Effector memory CD4-positive, alpha-beta T cell (primary cell): ENCODE measurements at regions not wholly inside any gene's neighbourhood (a gene's known extent, or its start where the extent isn't known, plus 50 kb on each side); places are given as distances from the start of the nearest gene placed in this dataset.

Experiments used
- DNase-seq, 3 donors: peaks; one replicate each; pipeline ENCODE4 v3.0.0-alpha.2; 2020
- H3K27ac ChIP-seq: 2 replicates; pipeline ENCODE4 v1.7.0; 2013; ENCODE audit warnings: mild to moderate bottlenecking, low read length, moderate library complexity; ENCODE audit not compliant: insufficient read depth, poor library complexity, severe bottlenecking
- H3K27me3 ChIP-seq: replicated peaks from 2 replicates; pipeline ENCODE4 v1.7.0; 2013; ENCODE audit warnings: mild to moderate bottlenecking, low read length; ENCODE audit not compliant: insufficient read depth, control insufficient read depth, poor library complexity, severe bottlenecking
- H3K36me3 ChIP-seq: 2 replicates; pipeline ENCODE4 v1.7.0; 2013; ENCODE audit warnings: mild to moderate bottlenecking, low read length, moderate library complexity; ENCODE audit not compliant: control insufficient read depth, insufficient read depth
- H3K4me1 ChIP-seq: 2 replicates; pipeline ENCODE4 v1.7.0; 2013; ENCODE audit warnings: low read length, mild to moderate bottlenecking; ENCODE audit not compliant: control insufficient read depth, insufficient read depth, poor library complexity, severe bottlenecking
- H3K4me3 ChIP-seq: 2 replicates; pipeline ENCODE4 v1.7.0; 2013; ENCODE audit warnings: low read length, low read depth, mild to moderate bottlenecking; ENCODE audit not compliant: insufficient read depth, poor library complexity, severe bottlenecking
- H3K9me3 ChIP-seq: 2 replicates; pipeline ENCODE4 v1.7.0; 2013; ENCODE audit warnings: mild to moderate bottlenecking, low read length, moderate library complexity; ENCODE audit not compliant: control insufficient read depth

- Histone ChIP-seq H3K36me3 (no peaks in the 10 kb centered on the region), H3K4me3 (no peak overlapping the region), H3K27ac (no peak overlapping the region), H3K9me3 (no peaks in the 10 kb centered on the region), H3K4me1 (peaks cover 26% of the 10 kb centered on the region), H3K27me3 (no peaks in the 10 kb centered on the region)
- no peak for DNase-seq
These were observed 544.1 kb downstream of the CD83 start for GRCh38 chr6:14661691-14662090.

GRCh38 chr6:14664112-14664601 is 546.6 kb downstream of the CD83 start:
- H3K4me3 ChIP-seq: no peak overlapping the region
- H3K27me3 ChIP-seq: no peaks in the 10 kb centered on the region
- H3K9me3 ChIP-seq: no peaks in the 10 kb centered on the region
- H3K36me3 ChIP-seq: no peaks in the 10 kb centered on the region
- peak overlapping the region; percentile 5 for H3K27ac ChIP-seq
- peak in 1 of 3 donors; percentile 1 for DNase-seq
- peaks cover 26% of the 10 kb centered on the region for H3K4me1 ChIP-seq

GRCh38 chr6:14664621-14665315 is 547.2 kb downstream of the CD83 start:
- Histone ChIP-seq H3K27ac (no peak overlapping the region), H3K4me3 (no peak overlapping the region), H3K9me3 (no peaks in the 10 kb centered on the region), H3K36me3 (no peaks in the 10 kb centered on the region), H3K27me3 (no peaks in the 10 kb centered on the region), H3K4me1 (peaks cover 26% of the 10 kb centered on the region)
- no peak for DNase-seq

GRCh38 chr6:14665827-14666724 is 548.5 kb downstream of the CD83 start:
- Histone ChIP-seq H3K9me3 (no peaks in the 10 kb centered on the region), H3K27ac (no peak overlapping the region), H3K36me3 (no peaks in the 10 kb centered on the region), H3K4me3 (no peak overlapping the region), H3K27me3 (no peaks in the 10 kb centered on the region), H3K4me1 (peaks cover 20% of the 10 kb centered on the region)
- DNase-seq: no peak

GRCh38 chr6:14670806-14671205 is 553.2 kb downstream of the CD83 start:
- no peaks in the 10 kb centered on the region for H3K36me3 ChIP-seq
- no peaks in the 10 kb centered on the region for H3K9me3 ChIP-seq
- H3K27ac ChIP-seq: no peak overlapping the region
- H3K4me3 ChIP-seq: no peak overlapping the region
- H3K27me3 ChIP-seq: no peaks in the 10 kb centered on the region
- DNase-seq: no peak
- H3K4me1 ChIP-seq: no peaks in the 10 kb centered on the region

GRCh38 chr6:14671261-14671681 is 553.7 kb downstream of the CD83 start:
- Histone ChIP-seq H3K36me3 (no peaks in the 10 kb centered on the region), H3K4me3 (no peak overlapping the region), H3K27ac (no peak overlapping the region), H3K9me3 (no peaks in the 10 kb centered on the region), H3K4me1 (no peaks in the 10 kb centered on the region), H3K27me3 (no peaks in the 10 kb centered on the region)
- no peak for DNase-seq

- no peak overlapping the region for H3K27ac ChIP-seq
- H3K9me3 ChIP-seq: no peaks in the 10 kb centered on the region
- no peaks in the 10 kb centered on the region for H3K4me1 ChIP-seq
- no peaks in the 10 kb centered on the region for H3K36me3 ChIP-seq
- DNase-seq: no peak
- no peak overlapping the region for H3K4me3 ChIP-seq
- H3K27me3 ChIP-seq: no peaks in the 10 kb centered on the region
These were observed 554.4 kb downstream of the CD83 start for GRCh38 chr6:14671937-14672336.

- Histone ChIP-seq H3K36me3 (no peaks in the 10 kb centered on the region), H3K4me1 (no peaks in the 10 kb centered on the region), H3K4me3 (no peak overlapping the region), H3K27ac (no peak overlapping the region), H3K27me3 (no peaks in the 10 kb centered on the region), H3K9me3 (no peaks in the 10 kb centered on the region)
- DNase-seq: no peak
These were observed 555.6 kb downstream of the CD83 start for GRCh38 chr6:14673201-14673600.

GRCh38 chr6:14674458-14674857 is 556.9 kb downstream of the CD83 start:
- Histone ChIP-seq H3K27ac (no peak overlapping the region), H3K4me3 (no peak overlapping the region), H3K4me1 (no peaks in the 10 kb centered on the region), H3K9me3 (no peaks in the 10 kb centered on the region), H3K27me3 (no peaks in the 10 kb centered on the region), H3K36me3 (no peaks in the 10 kb centered on the region)
- no peak for DNase-seq
